Transverse colon (tissue), 3 donors: ENCODE measurements at regions not wholly inside any gene's neighbourhood (a gene's known extent, or its start where the extent isn't known, plus 50 kb on each side); places are given as distances from the start of the nearest gene placed in this dataset.

Source experiments
- CTCF ChIP-seq, 5 experiments: fragments of 200-600 bp in 3 of 5; fragments of 450-650 bp in 2 of 5; sonication (generic) in 3 of 5; IDR thresholded peaks; 1 replicate in 2 of 5; 2 replicates in 3 of 5; pipeline ENCODE4 v1.5.1; 2016 to 2017; ENCODE audit warnings: antibody characterized with exemption in 5 of 5, inconsistent platforms in 3 of 5, mild to moderate bottlenecking in 2 of 5, moderate library complexity in 1 of 5
- EP300 ChIP-seq: sonication (generic); formaldehyde crosslinking; IDR thresholded peaks from one replicate; pipeline ENCODE4 v1.6.1; 2017; ENCODE audit warnings: antibody characterized with exemption, low read depth
- POLR2A ChIP-seq: fragments of 450-650 bp; IDR thresholded peaks from one replicate; pipeline ENCODE4 v1.6.1; 2016; ENCODE audit warnings: antibody characterized with exemption, mild to moderate bottlenecking, moderate library complexity

GRCh38 chr12:130219929-130220705 lies 57.9 kb downstream of the FZD10 start:
- TF ChIP-seq CTCF (IDR thresholded peaks at IDR 0.05): no peak
- no peak for TF ChIP-seq POLR2A
- TF ChIP-seq EP300: no peak
